Esophagus squamous epithelium (tissue), 5 donors: ENCODE measurements at regions not wholly inside any gene's neighbourhood (a gene's known extent, or its start where the extent isn't known, plus 50 kb on each side); places are given as distances from the start of the nearest gene placed in this dataset.

Experiments used
- DNase-seq: peaks from one replicate; lab custom pipeline; 2025; lab: John Stamatoyannopoulos, UW
- H3K27ac ChIP-seq, 4 donors: fragments of 200-600 bp; sonication (generic); one replicate each; pipeline ENCODE4 v1.5.1; 2016 to 2019; ENCODE audit warnings: mild to moderate bottlenecking in 1 of 4
- H3K27me3 ChIP-seq, 4 donors: fragments of 200-600 bp; sonication (generic); 1 replicate in 3 of 4; 2 replicates in 1 of 4; pipeline versions ENCODE4 v1.5.1 to v1.6.0; 2017 to 2021; ENCODE audit warnings: antibody characterized with exemption in 1 of 4
- H3K36me3 ChIP-seq, 3 donors: fragments of 200-600 bp; sonication (generic); one replicate each; pipeline ENCODE4 v1.5.1; 2016 to 2019
- H3K4me1 ChIP-seq, 3 donors: fragments of 200-600 bp; sonication (generic); one replicate each; pipeline ENCODE4 v1.5.1; 2017 to 2019
- H3K4me3 ChIP-seq, 4 donors: fragments of 200-600 bp; sonication (generic); 1 replicate in 3 of 4; 2 replicates in 1 of 4; pipeline ENCODE4 v1.5.1; 2016 to 2019; ENCODE audit warnings: mild to moderate bottlenecking in 2 of 4, moderate library complexity in 1 of 4
- H3K9me3 ChIP-seq, 3 donors: fragments of 200-600 bp; sonication (generic); one replicate each; pipeline ENCODE4 v1.5.1; 2016 to 2019
- POLR2A ChIP-seq, 4 donors: fragments of 450-650 bp; IDR thresholded peaks; one replicate each; pipeline ENCODE4 v1.6.1; 2017; ENCODE audit warnings: antibody characterized with exemption in 4 of 4, mild to moderate bottlenecking in 4 of 4, moderate library complexity in 3 of 4
- WGBS, 2 donors: methylation state at CpG; one replicate each; pipeline ENCODE4 v1.1.5; 2018; 5-methylcytosine and 5-hydroxymethylcytosine counted together
- intact Hi-C: fragments of 100-400 bp; cut with DNase I; formaldehyde crosslinking; loops from one replicate; pipeline ENCODE4 v1.15.0; 2022
- TF ChIP-seq, protein P1 (sequence below), 6 experiments: fragments of 450-650 bp in 4 of 6; fragments of 200-600 bp in 2 of 6; sonication (generic) in 2 of 6; IDR thresholded peaks; one replicate each; pipeline ENCODE4 v1.5.1; 2016 to 2019; ENCODE audit warnings: antibody characterized with exemption in 6 of 6, mild to moderate bottlenecking in 4 of 6, moderate library complexity in 4 of 6
- donor health status: DM: yes; HTN: yes; CAD: no.

DNA sequence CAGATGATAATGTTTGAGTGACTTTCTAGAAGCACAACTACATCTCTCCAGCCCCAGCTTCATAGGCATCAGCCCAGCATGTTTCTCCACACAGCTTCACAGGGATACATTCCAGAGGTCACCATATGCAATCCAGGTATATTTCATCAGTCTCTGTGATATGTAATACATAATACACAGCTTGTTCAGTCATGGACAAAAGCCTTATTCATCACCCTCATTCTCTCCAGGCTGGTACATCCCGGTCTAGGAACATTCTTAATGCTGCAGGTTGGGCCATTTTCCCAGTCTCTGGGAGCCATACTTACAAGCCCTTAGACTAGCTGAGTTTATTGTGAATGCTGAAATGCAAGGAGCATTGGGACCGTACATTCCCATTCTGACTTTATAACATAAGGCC is 169.4 kb downstream of the TMEM200A start:
- no peak for TF ChIP-seq POLR2A (IDR thresholded peaks at IDR 0.05)
- TF ChIP-seq, protein P1, sequence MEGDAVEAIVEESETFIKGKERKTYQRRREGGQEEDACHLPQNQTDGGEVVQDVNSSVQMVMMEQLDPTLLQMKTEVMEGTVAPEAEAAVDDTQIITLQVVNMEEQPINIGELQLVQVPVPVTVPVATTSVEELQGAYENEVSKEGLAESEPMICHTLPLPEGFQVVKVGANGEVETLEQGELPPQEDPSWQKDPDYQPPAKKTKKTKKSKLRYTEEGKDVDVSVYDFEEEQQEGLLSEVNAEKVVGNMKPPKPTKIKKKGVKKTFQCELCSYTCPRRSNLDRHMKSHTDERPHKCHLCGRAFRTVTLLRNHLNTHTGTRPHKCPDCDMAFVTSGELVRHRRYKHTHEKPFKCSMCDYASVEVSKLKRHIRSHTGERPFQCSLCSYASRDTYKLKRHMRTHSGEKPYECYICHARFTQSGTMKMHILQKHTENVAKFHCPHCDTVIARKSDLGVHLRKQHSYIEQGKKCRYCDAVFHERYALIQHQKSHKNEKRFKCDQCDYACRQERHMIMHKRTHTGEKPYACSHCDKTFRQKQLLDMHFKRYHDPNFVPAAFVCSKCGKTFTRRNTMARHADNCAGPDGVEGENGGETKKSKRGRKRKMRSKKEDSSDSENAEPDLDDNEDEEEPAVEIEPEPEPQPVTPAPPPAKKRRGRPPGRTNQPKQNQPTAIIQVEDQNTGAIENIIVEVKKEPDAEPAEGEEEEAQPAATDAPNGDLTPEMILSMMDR (IDR thresholded peaks at IDR 0.05), result no peak
- Histone ChIP-seq H3K27me3 (no peaks in the 10 kb centered on the region), H3K27ac (no peak overlapping the region), H3K4me3 (no peak overlapping the region), H3K4me1 (no peaks in the 10 kb centered on the region), H3K36me3 (no peaks in the 10 kb centered on the region), H3K9me3 (no peaks in the 10 kb centered on the region)
- intact Hi-C loops, result no loop called here
- 72 to 81% methylated on average over 2 of the region's 2 CpGs for WGBS, 2 donors
- DNase-seq, result no peak

DNA sequence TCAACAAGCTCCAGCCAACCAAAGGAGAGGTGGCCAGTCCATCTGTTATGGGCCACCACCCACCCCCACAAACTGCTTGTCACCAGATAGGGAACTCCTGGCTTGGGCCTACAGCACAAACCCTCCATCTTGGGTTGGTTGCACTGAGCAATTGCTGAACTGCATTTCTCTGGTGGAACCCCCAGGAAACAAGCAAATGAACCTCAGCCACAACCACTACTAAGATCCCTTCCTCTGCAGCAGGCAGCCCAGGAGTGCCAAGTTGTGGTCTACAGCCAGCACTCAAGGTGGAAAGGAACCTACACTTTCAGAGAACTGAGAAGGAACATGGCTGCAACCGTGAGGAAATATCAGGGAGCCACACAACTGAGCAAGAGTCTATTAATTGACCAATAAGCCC is 171.6 kb downstream of the TMEM200A start:
- H3K27ac ChIP-seq, result no peak overlapping the region
- H3K9me3 ChIP-seq, result no peaks in the 10 kb centered on the region
- no peaks in the 10 kb centered on the region for H3K36me3 ChIP-seq
- TF ChIP-seq, protein P1 (IDR thresholded peaks at IDR 0.05), result no peak
- H3K4me1 ChIP-seq, result no peaks in the 10 kb centered on the region
- no peaks in the 10 kb centered on the region for H3K27me3 ChIP-seq
- H3K4me3 ChIP-seq, result no peak overlapping the region
- no peak for DNase-seq
- intact Hi-C loops, result no loop called here
- 60 to 67% methylated on average over 1 of the region's 1 CpG for WGBS, 2 donors

DNA sequence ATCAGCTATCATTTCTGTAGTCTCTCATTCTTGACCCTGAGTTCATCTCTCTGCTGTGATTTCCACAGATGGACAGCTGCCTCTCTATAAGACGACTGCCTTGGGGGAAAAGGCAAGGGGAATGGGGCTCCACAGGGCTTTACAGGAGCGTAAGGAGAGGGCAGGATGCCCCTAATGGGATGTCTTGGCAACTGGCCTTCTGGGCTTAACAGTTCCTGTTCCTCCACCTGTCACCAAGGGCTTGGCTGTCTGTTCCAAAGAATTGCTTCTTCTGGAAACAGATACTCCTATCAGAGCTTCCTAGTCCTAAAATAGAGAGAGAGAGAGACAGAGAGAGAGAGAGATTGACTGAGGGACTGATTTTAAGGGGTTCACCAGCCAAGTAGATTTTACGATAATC is 181.9 kb downstream of the TMEM200A start:
- intact Hi-C loops, result no loop called here
- no peaks in the 10 kb centered on the region for H3K36me3 ChIP-seq
- H3K9me3 ChIP-seq, result no peaks in the 10 kb centered on the region
- WGBS, 2 donors, result 41 to 89% methylated on average over 1 to 3 of the region's 3 CpGs
- TF ChIP-seq, protein P1 (IDR thresholded peaks at IDR 0.05), result no peak
- TF ChIP-seq POLR2A (IDR thresholded peaks at IDR 0.05), result no peak
- no peaks in the 10 kb centered on the region for H3K27me3 ChIP-seq
- DNase-seq, result no peak
- no peak overlapping the region for H3K4me3 ChIP-seq
- H3K4me1 ChIP-seq, result no peaks in the 10 kb centered on the region
- no peak overlapping the region for H3K27ac ChIP-seq

DNA sequence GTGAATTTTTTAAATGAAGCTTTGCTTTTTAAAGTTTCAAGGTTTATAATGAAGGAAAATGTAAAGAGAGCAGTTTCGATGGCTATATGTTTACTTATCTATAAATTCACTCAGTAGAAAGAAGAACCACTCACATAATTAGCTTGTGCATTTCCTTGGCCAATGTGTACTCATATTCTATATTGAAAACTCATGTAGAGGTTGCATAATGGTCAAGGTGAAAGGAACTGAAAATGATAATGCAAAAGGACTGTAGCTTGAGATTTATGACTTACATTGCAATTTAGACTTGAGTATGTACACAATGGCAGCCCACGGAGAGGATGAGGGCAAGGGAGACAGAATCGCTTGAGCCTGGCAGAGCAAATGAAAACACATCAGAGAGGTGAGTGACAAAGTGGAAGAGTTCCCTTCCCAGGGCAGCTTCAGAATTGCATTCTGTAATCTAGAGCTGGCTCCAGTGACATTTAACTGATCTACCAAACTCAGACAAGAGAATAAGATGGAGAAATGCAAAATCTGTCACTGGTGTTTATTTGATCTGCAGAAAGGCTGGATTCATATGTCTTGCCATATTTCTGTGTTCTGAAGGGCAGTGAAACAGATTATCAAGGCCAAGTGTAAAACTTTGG is 191.8 kb downstream of the TMEM200A start:
- Histone ChIP-seq H3K4me1 (no peaks in the 10 kb centered on the region), H3K36me3 (no peaks in the 10 kb centered on the region), H3K9me3 (no peaks in the 10 kb centered on the region), H3K4me3 (no peak overlapping the region), H3K27me3 (no peaks in the 10 kb centered on the region), H3K27ac (no peak overlapping the region)
- intact Hi-C loops, result no loop called here
- 75 to 88% methylated on average over 3 of the region's 3 CpGs for WGBS, 2 donors
- DNase-seq, result no peak
- TF ChIP-seq POLR2A (IDR thresholded peaks at IDR 0.05), result no peak
- TF ChIP-seq, protein P1 (IDR thresholded peaks at IDR 0.05), result no peak

DNA sequence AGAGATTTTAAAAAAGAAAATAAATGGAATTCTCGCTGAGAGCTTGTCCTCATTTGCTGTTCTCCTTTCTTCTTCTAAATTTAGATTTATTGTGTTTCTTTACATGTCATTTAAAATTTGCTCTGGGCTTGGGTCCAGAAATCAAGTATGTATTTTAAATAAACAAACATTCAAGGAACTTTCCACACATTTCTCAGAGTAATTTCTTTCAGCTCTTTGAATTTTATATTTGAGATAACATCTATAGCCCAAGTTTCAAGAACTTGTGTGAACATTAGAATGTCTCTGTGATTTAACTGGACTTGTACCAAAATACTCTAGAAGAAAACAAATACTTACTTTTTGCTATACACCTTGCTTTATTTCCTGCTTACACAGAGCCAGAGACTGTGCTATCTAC is 192.3 kb downstream of the TMEM200A start:
- Histone ChIP-seq H3K27ac (no peak overlapping the region), H3K9me3 (no peaks in the 10 kb centered on the region), H3K4me3 (no peak overlapping the region), H3K36me3 (no peaks in the 10 kb centered on the region), H3K27me3 (no peaks in the 10 kb centered on the region), H3K4me1 (no peaks in the 10 kb centered on the region)
- TF ChIP-seq, protein P1 (IDR thresholded peaks at IDR 0.05), result no peak
- no peak for TF ChIP-seq POLR2A (IDR thresholded peaks at IDR 0.05)
- DNase-seq, result no peak
- WGBS, 2 donors, result 57 to 67% methylated on average over 1 of the region's 1 CpG
- intact Hi-C loops, result no loop called here
